ENCODE measurements at regions not wholly inside any gene's neighbourhood (a gene's known extent, or its start where the extent isn't known, plus 50 kb on each side); places are given as distances from the start of the nearest gene placed in this dataset.
"Not testable (repeated sequence)": the region's sequence is repeated elsewhere in the genome, so short reads cannot be mapped to it uniquely, and the experiment has no call there.

- no peak for DNase-seq (ENCODE audit: low read depth)
Measured at GRCh38 chr17:77619851-77620250, 338.7 kb upstream of the TNRC6C start.

GRCh38 chr17:77620282-77620681 is 338.2 kb upstream of the TNRC6C start:
- DNase-seq (ENCODE audit: low read depth) = no peak

GRCh38 chr17:77622084-77622483 is 336.4 kb upstream of the TNRC6C start:
- DNase-seq (ENCODE audit: low read depth) = not testable (repeated sequence)

GRCh38 chr17:77622647-77623046 is 335.9 kb upstream of the TNRC6C start:
- DNase-seq (ENCODE audit: low read depth) = no peak

GRCh38 chr17:77623321-77623720 is 335.2 kb upstream of the TNRC6C start:
- not testable (repeated sequence) for DNase-seq (ENCODE audit: low read depth)

- DNase-seq (ENCODE audit: low read depth) = no peak
Measured at GRCh38 chr17:77628035-77628434, 330.5 kb upstream of the TNRC6C start.

GRCh38 chr17:77629284-77629683 is 329.2 kb upstream of the TNRC6C start:
- not testable (repeated sequence) for DNase-seq (ENCODE audit: low read depth)

GRCh38 chr17:77631307-77631706 is 327.2 kb upstream of the TNRC6C start:
- no peak for DNase-seq (ENCODE audit: low read depth)

- no peak for DNase-seq (ENCODE audit: low read depth)
Measured at GRCh38 chr17:77632619-77633018, 325.9 kb upstream of the TNRC6C start.

- DNase-seq (ENCODE audit: low read depth) = no peak
Measured at GRCh38 chr17:77634710-77635109, 323.8 kb upstream of the TNRC6C start.

- DNase-seq (ENCODE audit: low read depth) = no peak
Measured at GRCh38 chr17:77635176-77635575, 323.3 kb upstream of the TNRC6C start.

GRCh38 chr17:77635785-77636184 is 322.7 kb upstream of the TNRC6C start:
- not testable (repeated sequence) for DNase-seq (ENCODE audit: low read depth)

GRCh38 chr17:77636835-77637817 is 321.4 kb upstream of the TNRC6C start:
- no peak for DNase-seq (ENCODE audit: low read depth)

GRCh38 chr17:77637818-77638575 is 320.5 kb upstream of the TNRC6C start:
- no peak for DNase-seq (ENCODE audit: low read depth)

- no peak for DNase-seq (ENCODE audit: low read depth)
Measured at GRCh38 chr17:77640252-77640651, 318.3 kb upstream of the TNRC6C start.

- DNase-seq (ENCODE audit: low read depth) = no peak
Measured at GRCh38 chr17:77640916-77641605, 317.4 kb upstream of the TNRC6C start.

- DNase-seq (ENCODE audit: low read depth) = no peak
Measured at GRCh38 chr17:77641718-77642117, 316.8 kb upstream of the TNRC6C start.

- DNase-seq (ENCODE audit: low read depth) = no peak
Measured at GRCh38 chr17:77644181-77645071, 314.1 kb upstream of the TNRC6C start.

- no peak for DNase-seq (ENCODE audit: low read depth)
Measured at GRCh38 chr17:77645072-77646045, 313.1 kb upstream of the TNRC6C start.

GRCh38 chr17:77646046-77646430 is 312.5 kb upstream of the TNRC6C start:
- no peak for DNase-seq (ENCODE audit: low read depth)
